ENCODE measurements at regions not wholly inside any gene's neighbourhood (a gene's known extent, or its start where the extent isn't known, plus 50 kb on each side); places are given as distances from the start of the nearest gene placed in this dataset.

GRCh38 chr3:116947148-116947547 is 237.6 kb downstream of the TUSC7 start:
- no peak for TF ChIP-seq CTCF (IDR thresholded peaks at IDR 0.05; ENCODE audit: control insufficient read depth, insufficient read depth, low read depth, low read length, missing control alignments)
- no peak overlapping the region for H3K4me3 ChIP-seq (ENCODE audit: control insufficient read depth, low read depth, low read length)
- DNase-seq (ENCODE audit: low read depth), result no peak

- no peak for TF ChIP-seq CTCF (IDR thresholded peaks at IDR 0.05; ENCODE audit: control insufficient read depth, insufficient read depth, low read depth, low read length, missing control alignments)
- no peak for DNase-seq (ENCODE audit: low read depth)
- no peak overlapping the region for H3K4me3 ChIP-seq (ENCODE audit: control insufficient read depth, low read depth, low read length)
Observed at GRCh38 chr3:116947809-116948208, 238.2 kb downstream of the TUSC7 start.

- TF ChIP-seq CTCF (IDR thresholded peaks at IDR 0.05; ENCODE audit: control insufficient read depth, insufficient read depth, low read depth, low read length, missing control alignments), result no peak
Observed at GRCh38 chr3:116950301-116951055, 240.9 kb downstream of the TUSC7 start.

GRCh38 chr3:116951610-116952009 is 242.0 kb downstream of the TUSC7 start:
- no peak for TF ChIP-seq CTCF (IDR thresholded peaks at IDR 0.05; ENCODE audit: control insufficient read depth, insufficient read depth, low read depth, low read length, missing control alignments)
- H3K4me3 ChIP-seq (ENCODE audit: control insufficient read depth, low read depth, low read length), result no peak overlapping the region
- no peak for DNase-seq (ENCODE audit: low read depth)

More at GRCh38 chr3:116950301-116951055, 240.9 kb downstream of the TUSC7 start:
- DNase-seq (ENCODE audit: low read depth), result no peak
- no peak overlapping the region for H3K4me3 ChIP-seq (ENCODE audit: control insufficient read depth, low read depth, low read length)

GRCh38 chr3:116958291-116958690 is 248.7 kb downstream of the TUSC7 start:
- no peak overlapping the region for H3K4me3 ChIP-seq (ENCODE audit: control insufficient read depth, low read depth, low read length)
- TF ChIP-seq CTCF (IDR thresholded peaks at IDR 0.05; ENCODE audit: control insufficient read depth, insufficient read depth, low read depth, low read length, missing control alignments), result no peak
- DNase-seq (ENCODE audit: low read depth), result no peak

GRCh38 chr3:116961106-116961505 is 251.5 kb downstream of the TUSC7 start:
- no peak for TF ChIP-seq CTCF (IDR thresholded peaks at IDR 0.05; ENCODE audit: control insufficient read depth, insufficient read depth, low read depth, low read length, missing control alignments)
- no peak overlapping the region for H3K4me3 ChIP-seq (ENCODE audit: control insufficient read depth, low read depth, low read length)
- DNase-seq (ENCODE audit: low read depth), result no peak
